ENCODE measurements at regions not wholly inside any gene's neighbourhood (a gene's known extent, or its start where the extent isn't known, plus 50 kb on each side); places are given as distances from the start of the nearest gene placed in this dataset.

- no peak for TF ChIP-seq CTCF (conservative IDR thresholded peaks at IDR 0.05 in 1 of 2, IDR thresholded peaks at IDR 0.05 in 1 of 2; ENCODE audit: extremely low read depth in 1 of 2, insufficient read depth in 1 of 2, low read depth in 1 of 2, low read length in 2 of 2)
- TF ChIP-seq EZH2 (IDR thresholded peaks at IDR 0.05; ENCODE audit: borderline replicate concordance, low read length), result no peak
Measured at GRCh38 chr5:6143523-6143922, 234.8 kb downstream of the MED10 start.

Measured in mammary epithelial cell (primary cell).